PC-3 (cell line): ENCODE measurements at regions not wholly inside any gene's neighbourhood (a gene's known extent, or its start where the extent isn't known, plus 50 kb on each side); places are given as distances from the start of the nearest gene placed in this dataset.

Experiments
- EZH2 ChIP-seq: fragments of 300-600 bp; sonication (generic); IDR thresholded peaks from one replicate; pipeline ENCODE4 v1.6.1; 2017; ENCODE audit warnings: antibody characterized with exemption, mild to moderate bottlenecking, low read length; ENCODE audit not compliant: unreplicated experiment
- EZH2phosphoT487 ChIP-seq: fragments of 300-600 bp; sonication (generic); IDR thresholded peaks from 2 replicates; pipeline ENCODE4 v1.6.1; 2018; ENCODE audit warnings: mild to moderate bottlenecking, antibody characterized with exemption, low read length, borderline replicate concordance
- TF ChIP-seq, protein P1 (sequence below): fragments of 300-600 bp; sonication (generic); conservative IDR thresholded peaks from 2 replicates; pipeline ENCODE4 v1.5.1; 2017; ENCODE audit warnings: antibody characterized with exemption, low read depth, mild to moderate bottlenecking, low read length

DNA sequence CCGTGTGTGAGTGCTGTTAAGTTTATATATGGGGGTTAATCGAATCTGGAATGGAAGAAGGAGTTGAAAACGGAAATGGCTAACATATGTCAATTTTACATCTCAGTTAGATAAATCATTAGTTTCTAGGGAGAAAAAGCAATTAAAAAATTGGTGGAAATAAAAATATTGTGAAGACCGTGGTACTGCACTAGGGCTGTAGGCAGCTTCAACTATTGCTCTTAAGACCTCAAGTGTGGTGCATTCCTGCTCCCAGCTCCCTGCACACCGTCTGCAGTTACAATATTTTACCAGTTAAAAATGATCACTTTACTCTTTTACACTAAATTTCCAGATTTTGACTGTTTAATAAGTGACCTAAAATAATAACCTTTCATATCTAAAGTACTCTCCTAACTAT, 977.3 kb upstream of the POU3F3 start:
- TF ChIP-seq, protein P1, sequence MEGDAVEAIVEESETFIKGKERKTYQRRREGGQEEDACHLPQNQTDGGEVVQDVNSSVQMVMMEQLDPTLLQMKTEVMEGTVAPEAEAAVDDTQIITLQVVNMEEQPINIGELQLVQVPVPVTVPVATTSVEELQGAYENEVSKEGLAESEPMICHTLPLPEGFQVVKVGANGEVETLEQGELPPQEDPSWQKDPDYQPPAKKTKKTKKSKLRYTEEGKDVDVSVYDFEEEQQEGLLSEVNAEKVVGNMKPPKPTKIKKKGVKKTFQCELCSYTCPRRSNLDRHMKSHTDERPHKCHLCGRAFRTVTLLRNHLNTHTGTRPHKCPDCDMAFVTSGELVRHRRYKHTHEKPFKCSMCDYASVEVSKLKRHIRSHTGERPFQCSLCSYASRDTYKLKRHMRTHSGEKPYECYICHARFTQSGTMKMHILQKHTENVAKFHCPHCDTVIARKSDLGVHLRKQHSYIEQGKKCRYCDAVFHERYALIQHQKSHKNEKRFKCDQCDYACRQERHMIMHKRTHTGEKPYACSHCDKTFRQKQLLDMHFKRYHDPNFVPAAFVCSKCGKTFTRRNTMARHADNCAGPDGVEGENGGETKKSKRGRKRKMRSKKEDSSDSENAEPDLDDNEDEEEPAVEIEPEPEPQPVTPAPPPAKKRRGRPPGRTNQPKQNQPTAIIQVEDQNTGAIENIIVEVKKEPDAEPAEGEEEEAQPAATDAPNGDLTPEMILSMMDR: no peak
- no peak for TF ChIP-seq EZH2phosphoT487
- no peak for TF ChIP-seq EZH2
